GM23248 (cell line): ENCODE measurements at regions not wholly inside any gene's neighbourhood (a gene's known extent, or its start where the extent isn't known, plus 50 kb on each side); places are given as distances from the start of the nearest gene placed in this dataset.
"Not testable (repeated sequence)": the region's sequence is repeated elsewhere in the genome, so short reads cannot be mapped to it uniquely, and the experiment has no call there.

ENCODE experiments used
- EZH2 ChIP-seq: fragments of 200-600 bp; sonication (generic); IDR thresholded peaks from 2 replicates; pipeline ENCODE4 v1.6.1; 2018; ENCODE audit warnings: antibody characterized with exemption, mild to moderate bottlenecking; ENCODE audit not compliant: insufficient read depth, poor library complexity, severe bottlenecking
- EZH2phosphoT487 ChIP-seq: fragments of 200-600 bp; sonication (generic); IDR thresholded peaks from 2 replicates; pipeline ENCODE4 v1.6.1; 2018; ENCODE audit warnings: antibody characterized with exemption, moderate library complexity, mild to moderate bottlenecking, low read depth; ENCODE audit not compliant: insufficient read depth

DNA sequence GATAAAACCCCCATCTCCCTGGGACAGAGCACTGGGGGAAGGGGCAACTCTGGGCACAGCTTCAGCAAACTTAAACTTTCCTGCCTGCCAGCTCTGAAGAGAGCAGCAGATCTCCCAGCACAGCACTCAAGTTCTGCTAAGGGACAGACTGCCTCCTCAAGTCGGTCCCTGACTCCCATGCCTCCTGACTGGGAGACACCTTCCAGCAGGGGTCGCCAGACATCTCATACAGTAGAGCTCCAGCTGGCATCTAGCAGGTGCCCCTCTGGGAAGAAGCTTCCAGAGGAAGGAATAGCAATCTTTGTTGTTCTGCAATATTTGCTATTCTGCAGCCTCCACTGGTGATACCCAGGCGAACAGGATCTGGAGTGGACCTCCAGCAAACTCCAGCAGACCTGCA, 194.7 kb downstream of the RFPL4B start:
- TF ChIP-seq EZH2, EZH2phosphoT487: not testable (repeated sequence)
